ENCODE measurements at regions not wholly inside any gene's neighbourhood (a gene's known extent, or its start where the extent isn't known, plus 50 kb on each side); places are given as distances from the start of the nearest gene placed in this dataset.
A peak's percentile ranks its signal among the peaks of the same experiment; 100 is the strongest.

- no peak overlapping the region for H3K4me3 ChIP-seq (ENCODE audit: low read depth, low read length)
- DNase-seq (ENCODE audit: low read depth) = no peak
- TF ChIP-seq CTCF (IDR thresholded peaks at IDR 0.05; ENCODE audit: insufficient read depth, low read depth, low read length) = peak; percentile 6
Observed at GRCh38 chr10:78155722-78156121, 122.1 kb downstream of the RPS24 start.

- DNase-seq (ENCODE audit: low read depth) = no peak
- no peak overlapping the region for H3K4me3 ChIP-seq (ENCODE audit: low read depth, low read length)
- TF ChIP-seq CTCF (IDR thresholded peaks at IDR 0.05; ENCODE audit: insufficient read depth, low read depth, low read length) = no peak
Observed at GRCh38 chr10:78160591-78160990, 126.9 kb downstream of the RPS24 start.

GRCh38 chr10:78162853-78163252, 129.2 kb downstream of the RPS24 start:
- H3K4me3 ChIP-seq (ENCODE audit: low read depth, low read length) = no peak overlapping the region
- DNase-seq (ENCODE audit: low read depth) = no peak
- TF ChIP-seq CTCF (IDR thresholded peaks at IDR 0.05; ENCODE audit: insufficient read depth, low read depth, low read length) = no peak

GRCh38 chr10:78164702-78165101, 131.0 kb downstream of the RPS24 start:
- no peak for TF ChIP-seq CTCF (IDR thresholded peaks at IDR 0.05; ENCODE audit: insufficient read depth, low read depth, low read length)
- DNase-seq (ENCODE audit: low read depth) = no peak
- no peak overlapping the region for H3K4me3 ChIP-seq (ENCODE audit: low read depth, low read length)

- no peak overlapping the region for H3K4me3 ChIP-seq (ENCODE audit: low read depth, low read length)
- TF ChIP-seq CTCF (IDR thresholded peaks at IDR 0.05; ENCODE audit: insufficient read depth, low read depth, low read length) = no peak
- no peak for DNase-seq (ENCODE audit: low read depth)
Observed at GRCh38 chr10:78165172-78165571, 131.5 kb downstream of the RPS24 start.

- no peak overlapping the region for H3K4me3 ChIP-seq (ENCODE audit: low read depth, low read length)
- peak; percentile 8 for DNase-seq (ENCODE audit: low read depth)
- TF ChIP-seq CTCF (IDR thresholded peaks at IDR 0.05; ENCODE audit: insufficient read depth, low read depth, low read length) = peak; percentile 35
Observed at GRCh38 chr10:78165617-78166016, 132.0 kb downstream of the RPS24 start.

GRCh38 chr10:78166261-78166660, 132.6 kb downstream of the RPS24 start:
- no peak for DNase-seq (ENCODE audit: low read depth)
- no peak overlapping the region for H3K4me3 ChIP-seq (ENCODE audit: low read depth, low read length)
- TF ChIP-seq CTCF (IDR thresholded peaks at IDR 0.05; ENCODE audit: insufficient read depth, low read depth, low read length) = no peak

Measured in fibroblast of villous mesenchyme (primary cell).